ENCODE measurements at regions not wholly inside any gene's neighbourhood (a gene's known extent, or its start where the extent isn't known, plus 50 kb on each side); places are given as distances from the start of the nearest gene placed in this dataset.

DNA sequence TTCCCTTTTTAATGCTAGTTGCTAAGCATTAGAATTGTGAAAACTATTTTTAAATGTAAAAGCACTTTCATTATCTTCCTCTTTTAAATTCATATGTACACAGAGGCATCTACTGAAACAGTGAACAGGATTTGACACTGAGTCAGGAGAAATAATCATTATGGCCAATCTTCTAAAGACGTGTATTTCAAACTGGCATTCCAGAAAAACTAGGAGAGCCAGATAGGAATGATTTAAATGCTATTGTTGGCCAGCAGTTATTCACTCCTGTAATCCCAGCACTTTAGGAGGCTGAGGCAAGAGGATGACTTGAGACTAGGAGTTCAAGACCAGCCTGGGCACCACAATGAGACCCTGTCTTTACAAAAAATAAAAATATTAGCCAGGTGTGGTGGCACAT is 67.6 kb upstream of the RAP2B start:
- TF ChIP-seq KDM1A (IDR thresholded peaks at IDR 0.05; ENCODE audit: low read depth) (no peak), POLR2A (IDR thresholded peaks at IDR 0.05; ENCODE audit: low read length) (no peak), RCOR1 (IDR thresholded peaks at IDR 0.05; ENCODE audit: low read depth, low read length) (no peak)
- TF ChIP-seq, protein P1, sequence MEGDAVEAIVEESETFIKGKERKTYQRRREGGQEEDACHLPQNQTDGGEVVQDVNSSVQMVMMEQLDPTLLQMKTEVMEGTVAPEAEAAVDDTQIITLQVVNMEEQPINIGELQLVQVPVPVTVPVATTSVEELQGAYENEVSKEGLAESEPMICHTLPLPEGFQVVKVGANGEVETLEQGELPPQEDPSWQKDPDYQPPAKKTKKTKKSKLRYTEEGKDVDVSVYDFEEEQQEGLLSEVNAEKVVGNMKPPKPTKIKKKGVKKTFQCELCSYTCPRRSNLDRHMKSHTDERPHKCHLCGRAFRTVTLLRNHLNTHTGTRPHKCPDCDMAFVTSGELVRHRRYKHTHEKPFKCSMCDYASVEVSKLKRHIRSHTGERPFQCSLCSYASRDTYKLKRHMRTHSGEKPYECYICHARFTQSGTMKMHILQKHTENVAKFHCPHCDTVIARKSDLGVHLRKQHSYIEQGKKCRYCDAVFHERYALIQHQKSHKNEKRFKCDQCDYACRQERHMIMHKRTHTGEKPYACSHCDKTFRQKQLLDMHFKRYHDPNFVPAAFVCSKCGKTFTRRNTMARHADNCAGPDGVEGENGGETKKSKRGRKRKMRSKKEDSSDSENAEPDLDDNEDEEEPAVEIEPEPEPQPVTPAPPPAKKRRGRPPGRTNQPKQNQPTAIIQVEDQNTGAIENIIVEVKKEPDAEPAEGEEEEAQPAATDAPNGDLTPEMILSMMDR (IDR thresholded peaks at IDR 0.05) = no peak
